Cardiac septum (tissue), 1 donor: ENCODE measurements at regions not wholly inside any gene's neighbourhood (a gene's known extent, or its start where the extent isn't known, plus 50 kb on each side); places are given as distances from the start of the nearest gene placed in this dataset.
"Not testable (repeated sequence)": the region's sequence is repeated elsewhere in the genome, so short reads cannot be mapped to it uniquely, and the experiment has no call there.

ENCODE experiments used
- DNase-seq: peaks from one replicate; pipeline ENCODE4 v3.0.0-alpha.2; 2020; ENCODE audit warnings: low spot score
- intact Hi-C: fragments of 100-400 bp; cut with DNase I; formaldehyde crosslinking; loops from one replicate; pipeline ENCODE4 v1.14.0; 2022
- donor health status: DM: no; HTN: no; CAD: no.

DNA sequence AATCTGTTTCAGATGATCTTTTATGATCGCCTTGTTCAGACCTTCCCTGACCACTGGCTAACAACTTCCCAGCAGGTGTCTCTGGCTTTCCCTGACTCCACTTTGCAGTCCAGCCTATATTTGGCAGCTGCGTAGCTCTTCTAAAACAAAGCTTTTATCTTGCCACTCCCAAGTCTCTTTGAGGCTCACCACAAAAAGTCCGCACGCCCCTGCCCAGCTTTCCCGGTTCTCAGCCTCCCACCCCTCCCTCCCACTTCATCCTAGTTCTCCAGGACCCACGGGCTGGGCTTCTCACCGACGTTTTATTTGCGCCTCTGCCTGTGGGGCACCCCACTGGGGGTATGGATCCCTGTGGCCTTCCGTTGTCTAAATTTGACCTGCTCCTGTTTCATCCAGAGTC is 58.9 kb upstream of the USP6NL start:
- intact Hi-C loops: no loop called here
- DNase-seq: no peak

DNA sequence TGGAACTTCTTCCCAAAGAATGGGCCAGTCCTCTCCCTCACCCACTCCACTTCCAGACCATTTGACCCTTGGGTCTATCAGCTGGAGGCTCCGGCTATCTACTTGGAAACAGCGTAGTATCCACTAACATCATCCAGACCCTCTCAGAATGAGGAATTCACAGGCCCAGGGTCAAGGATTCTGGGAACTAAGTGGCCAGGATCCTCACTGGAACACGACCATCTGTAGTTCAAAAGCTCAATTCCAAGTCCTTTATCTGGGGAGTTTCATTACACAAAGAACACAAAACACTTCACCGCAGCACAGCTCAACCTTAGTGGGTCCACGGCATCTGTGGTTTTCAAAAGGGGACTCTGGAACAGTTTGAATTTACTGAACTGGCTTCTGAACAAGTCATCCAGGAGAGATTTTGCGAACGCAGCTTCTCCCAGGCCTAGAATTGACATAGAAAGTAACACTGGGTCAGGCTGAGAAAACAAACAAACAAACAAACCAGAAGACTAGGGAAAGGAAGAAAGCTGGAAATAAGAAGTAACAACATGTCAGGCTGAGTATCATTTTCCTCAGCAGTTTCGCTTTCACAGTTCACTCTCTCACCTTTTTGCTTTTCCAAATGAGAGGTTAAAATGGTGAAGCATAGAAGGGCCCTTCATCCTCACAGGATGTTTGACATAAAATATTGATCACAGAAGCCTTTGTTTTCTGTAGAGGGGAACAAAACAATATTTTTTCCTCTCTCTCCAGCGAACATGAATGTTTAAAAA is 57.6 kb upstream of the USP6NL start:
- no peak for DNase-seq
- intact Hi-C loops: no loop called here

DNA sequence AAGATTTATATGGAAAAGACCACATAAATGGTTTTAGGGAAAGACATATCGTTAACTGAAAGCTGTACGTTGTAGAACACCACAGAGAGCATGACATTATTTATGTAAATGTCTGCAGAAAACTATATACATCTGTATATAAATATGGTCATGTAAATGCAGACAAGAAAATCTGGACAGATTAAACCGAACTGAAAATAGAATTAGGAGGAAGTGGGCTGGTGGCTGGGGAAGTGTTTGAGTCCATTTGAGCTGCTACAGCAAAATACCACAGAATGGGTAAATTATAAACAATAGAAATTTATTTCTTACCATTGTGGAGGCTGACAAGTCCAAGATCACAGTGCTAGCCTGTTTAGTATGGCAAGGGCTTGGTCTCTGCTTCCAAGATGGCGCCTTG is 56.3 kb upstream of the USP6NL start:
- no peak for DNase-seq
- intact Hi-C loops: no loop called here

GRCh38 chr10:11663763-11664555 is 52.5 kb upstream of the USP6NL start:
- intact Hi-C loops: no loop called here
- no peak for DNase-seq

- DNase-seq, intact Hi-C loops: not testable (repeated sequence)
Observed at GRCh38 chr10:11663126-11663515, 51.7 kb upstream of the USP6NL start.

DNA sequence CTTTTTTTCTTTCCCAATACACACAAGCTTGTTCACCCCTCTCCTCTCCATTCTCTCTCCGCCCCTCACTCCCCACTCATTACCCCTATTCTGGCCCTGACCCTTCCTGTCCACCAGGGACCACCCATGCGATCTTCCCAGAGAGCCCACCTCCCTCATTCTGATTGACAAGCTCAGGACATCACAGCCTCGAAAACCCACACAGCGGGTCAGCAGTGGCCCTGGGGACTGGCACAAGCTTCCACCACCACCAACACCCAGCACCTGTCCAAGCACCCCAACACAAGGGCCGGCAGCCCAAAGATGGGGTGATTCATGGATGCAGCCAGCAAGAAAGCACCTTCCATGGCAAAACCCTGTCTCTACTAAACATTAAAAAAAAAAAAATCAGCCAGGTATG is 50.0 kb upstream of the USP6NL start:
- intact Hi-C loops: no loop called here
- DNase-seq: no peak
